Activated CD8-positive, alpha-beta T cell treated with anti-CD3 and anti-CD28 coated beads for 36 hours (primary cell): ENCODE measurements at regions not wholly inside any gene's neighbourhood (a gene's known extent, or its start where the extent isn't known, plus 50 kb on each side); places are given as distances from the start of the nearest gene placed in this dataset.

Source experiments
- ATAC-seq: fragments of 200-7000 bp; cut with Tn5 transposase; one replicate; pipeline ENCODE4 v1.10.0; 2021; ENCODE audit warnings: mild to moderate bottlenecking, moderate library complexity
- CTCF ChIA-PET: fragments of 350-600 bp; sonication (Branson Sonifier 250); formaldehyde crosslinking; loops from one replicate; lab custom pipeline; 2021; ENCODE audit warnings: antibody characterized with exemption; lab: Charles Lee
- POLR2A ChIA-PET: fragments of 350-600 bp; sonication (Branson Sonifier 250); formaldehyde crosslinking; loops from one replicate; lab custom pipeline; 2021; ENCODE audit warnings: antibody characterized with exemption; lab: Charles Lee
- DNase-seq: peaks from one replicate; pipeline ENCODE4 v3.0.0-alpha.2; 2020
- H3K27ac Mint-ChIP-seq: one replicate; pipeline ENCODE4 v1.8.0; 2021; ENCODE audit warnings: mild to moderate bottlenecking, mixed read lengths
- H3K27me3 Mint-ChIP-seq: one replicate; pipeline ENCODE4 v1.8.0; 2021; ENCODE audit warnings: mixed read lengths
- H3K36me3 Mint-ChIP-seq: one replicate; pipeline ENCODE4 v1.8.0; 2021; ENCODE audit warnings: low read depth, mixed read lengths
- H3K4me1 Mint-ChIP-seq: one replicate; pipeline ENCODE4 v1.8.0; 2021; ENCODE audit warnings: low read depth, mixed read lengths
- H3K4me3 Mint-ChIP-seq: one replicate; pipeline ENCODE4 v1.8.0; 2021; ENCODE audit warnings: mild to moderate bottlenecking, moderate library complexity, mixed read lengths
- H3K9me3 Mint-ChIP-seq: one replicate; pipeline ENCODE4 v1.8.0; 2021; ENCODE audit warnings: mixed read lengths
- intact Hi-C: fragments of 100-400 bp; cut with micrococcal nuclease; formaldehyde crosslinking; loops from one replicate; pipeline ENCODE4 v1.10.0; 2022
- TF ChIP-seq, protein P1 (sequence below): fragments of 200-600 bp; IDR thresholded peaks from one replicate; pipeline ENCODE4 v1.8.0; 2022; ENCODE audit warnings: antibody characterized with exemption, mild to moderate bottlenecking

DNA sequence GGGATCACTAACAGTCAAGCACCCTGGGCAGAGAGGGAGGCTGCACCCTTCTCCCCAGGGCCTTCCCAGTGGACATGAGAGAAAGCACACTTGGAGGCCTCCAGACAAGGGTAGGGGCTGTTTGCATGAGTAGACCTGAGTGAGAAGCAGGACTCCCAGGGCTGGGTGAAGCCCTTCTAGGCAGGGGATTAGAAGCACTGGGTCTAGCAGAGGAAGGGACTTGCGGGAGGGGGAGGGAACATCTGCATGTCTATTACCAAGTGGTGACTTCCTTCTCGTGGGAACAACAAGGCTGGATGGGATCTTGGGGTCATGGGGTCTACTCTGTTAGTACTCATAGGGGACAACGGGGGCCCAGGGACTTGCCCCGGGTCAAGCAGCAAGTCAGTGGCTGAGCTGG, 67.8 kb downstream of the EMX2 start:
- ATAC-seq (no peak), DNase-seq (no peak)
- H3K27ac Mint-ChIP-seq, result no peak overlapping the region
- TF ChIP-seq, protein P1, sequence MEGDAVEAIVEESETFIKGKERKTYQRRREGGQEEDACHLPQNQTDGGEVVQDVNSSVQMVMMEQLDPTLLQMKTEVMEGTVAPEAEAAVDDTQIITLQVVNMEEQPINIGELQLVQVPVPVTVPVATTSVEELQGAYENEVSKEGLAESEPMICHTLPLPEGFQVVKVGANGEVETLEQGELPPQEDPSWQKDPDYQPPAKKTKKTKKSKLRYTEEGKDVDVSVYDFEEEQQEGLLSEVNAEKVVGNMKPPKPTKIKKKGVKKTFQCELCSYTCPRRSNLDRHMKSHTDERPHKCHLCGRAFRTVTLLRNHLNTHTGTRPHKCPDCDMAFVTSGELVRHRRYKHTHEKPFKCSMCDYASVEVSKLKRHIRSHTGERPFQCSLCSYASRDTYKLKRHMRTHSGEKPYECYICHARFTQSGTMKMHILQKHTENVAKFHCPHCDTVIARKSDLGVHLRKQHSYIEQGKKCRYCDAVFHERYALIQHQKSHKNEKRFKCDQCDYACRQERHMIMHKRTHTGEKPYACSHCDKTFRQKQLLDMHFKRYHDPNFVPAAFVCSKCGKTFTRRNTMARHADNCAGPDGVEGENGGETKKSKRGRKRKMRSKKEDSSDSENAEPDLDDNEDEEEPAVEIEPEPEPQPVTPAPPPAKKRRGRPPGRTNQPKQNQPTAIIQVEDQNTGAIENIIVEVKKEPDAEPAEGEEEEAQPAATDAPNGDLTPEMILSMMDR, result no peak
- H3K4me3 Mint-ChIP-seq, result no peak overlapping the region
- H3K4me1 Mint-ChIP-seq, result no peaks in the 10 kb centered on the region
- POLR2A ChIA-PET, result no interaction called here
- peaks cover 17% of the 10 kb centered on the region for H3K27me3 Mint-ChIP-seq
- H3K9me3 Mint-ChIP-seq, result no peaks in the 10 kb centered on the region
- no peaks in the 10 kb centered on the region for H3K36me3 Mint-ChIP-seq
- CTCF ChIA-PET, result no interaction called here
- intact Hi-C loops, result no loop called here

GRCh38 chr10:117612113-117612512, 69.6 kb downstream of the EMX2 start:
- POLR2A ChIA-PET, result no interaction called here
- DNase-seq, result no peak
- Mint-ChIP-seq H3K4me3 (no peak overlapping the region), H3K4me1 (no peaks in the 10 kb centered on the region), H3K27me3 (peaks cover 23% of the 10 kb centered on the region), H3K27ac (no peak overlapping the region), H3K36me3 (no peaks in the 10 kb centered on the region), H3K9me3 (no peaks in the 10 kb centered on the region)
- intact Hi-C loops, result no loop called here
- TF ChIP-seq, protein P1, result no peak
- CTCF ChIA-PET, result no interaction called here
- ATAC-seq, result no peak

DNA sequence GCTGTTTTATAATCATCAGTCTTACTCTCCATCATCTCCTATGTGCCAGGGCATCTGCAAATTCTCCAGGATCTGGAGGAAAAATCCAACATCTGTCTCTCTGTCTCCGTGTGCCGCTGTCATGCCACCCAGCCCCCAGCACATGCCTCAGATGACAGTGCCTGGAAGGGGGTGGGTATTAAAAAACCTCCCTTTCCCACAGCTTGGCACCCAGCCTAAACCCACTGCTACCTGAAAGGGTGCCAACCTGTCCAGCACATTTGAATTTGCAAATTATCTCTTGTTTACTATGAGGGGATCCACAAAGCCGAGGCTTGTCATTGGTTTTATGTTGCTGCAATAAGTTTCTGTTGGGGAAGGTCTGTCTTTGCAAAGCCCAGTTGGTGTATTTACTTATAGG, 73.1 kb downstream of the EMX2 start:
- DNase-seq (no peak), ATAC-seq (no peak)
- H3K4me1 Mint-ChIP-seq, result no peaks in the 10 kb centered on the region
- TF ChIP-seq, protein P1, result no peak
- no peak overlapping the region for H3K27ac Mint-ChIP-seq
- no peak overlapping the region for H3K4me3 Mint-ChIP-seq
- ChIA-PET POLR2A (no interaction called here), CTCF (interaction anchor here (0.7 kb wide), 1 partner anchor 79 kb away, joined by 3 read pairs; no protein-coding TSS in a partner anchor)
- no peaks in the 10 kb centered on the region for H3K9me3 Mint-ChIP-seq
- intact Hi-C loops, result no loop called here
- peaks cover 22% of the 10 kb centered on the region for H3K27me3 Mint-ChIP-seq
- no peaks in the 10 kb centered on the region for H3K36me3 Mint-ChIP-seq

DNA sequence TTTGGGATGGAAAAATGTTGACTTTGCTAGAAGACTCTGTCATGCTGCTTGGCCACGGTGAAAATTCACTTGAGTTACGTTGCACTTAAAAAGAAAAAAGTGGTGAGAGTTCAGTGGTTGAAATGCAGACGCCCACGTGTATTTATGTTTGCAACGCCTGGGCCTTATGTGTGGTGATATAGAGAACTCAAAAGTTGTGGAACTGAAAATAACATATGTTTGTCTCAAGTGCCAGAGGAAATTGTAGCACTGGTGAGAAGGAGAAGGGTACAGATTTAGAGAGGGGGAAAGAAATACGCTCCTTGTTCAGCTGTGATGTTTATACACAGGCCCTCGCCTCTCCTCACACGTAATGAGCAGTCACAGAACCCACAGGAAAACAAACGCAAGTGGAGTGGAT, 73.6 kb downstream of the EMX2 start:
- H3K4me1 Mint-ChIP-seq, result no peaks in the 10 kb centered on the region
- CTCF ChIA-PET, result interaction anchor here (0.7 kb wide), 1 partner anchor 79 kb away, joined by 3 read pairs; no protein-coding TSS in a partner anchor
- no peaks in the 10 kb centered on the region for H3K36me3 Mint-ChIP-seq
- ATAC-seq, result no peak
- no peak for DNase-seq
- no peaks in the 10 kb centered on the region for H3K9me3 Mint-ChIP-seq
- intact Hi-C loops, result no loop called here
- POLR2A ChIA-PET, result no interaction called here
- H3K4me3 Mint-ChIP-seq, result no peak overlapping the region
- TF ChIP-seq, protein P1, result no peak
- no peak overlapping the region for H3K27ac Mint-ChIP-seq
- peaks cover 22% of the 10 kb centered on the region for H3K27me3 Mint-ChIP-seq

- H3K27me3 Mint-ChIP-seq, result peaks cover 23% of the 10 kb centered on the region
- no peak overlapping the region for H3K27ac Mint-ChIP-seq
- intact Hi-C loops, result no loop called here
- no peaks in the 10 kb centered on the region for H3K9me3 Mint-ChIP-seq
- TF ChIP-seq, protein P1, result no peak
- POLR2A ChIA-PET, result no interaction called here
- no peak for ATAC-seq
- no peaks in the 10 kb centered on the region for H3K4me1 Mint-ChIP-seq
- CTCF ChIA-PET, result interaction anchor here (1.4 kb wide), 1 partner anchor 31 kb away, joined by 3 read pairs; no protein-coding TSS in a partner anchor
- H3K36me3 Mint-ChIP-seq, result no peaks in the 10 kb centered on the region
- no peak overlapping the region for H3K4me3 Mint-ChIP-seq
- DNase-seq, result no peak
Measured at GRCh38 chr10:117617086-117617485, 74.5 kb downstream of the EMX2 start.
